Parathyroid adenoma (tissue), 2 donors: ENCODE measurements at regions not wholly inside any gene's neighbourhood (a gene's known extent, or its start where the extent isn't known, plus 50 kb on each side); places are given as distances from the start of the nearest gene placed in this dataset.
"Not testable (repeated sequence)": the region's sequence is repeated elsewhere in the genome, so short reads cannot be mapped to it uniquely, and the experiment has no call there.

Experiments
- H2AFZ ChIP-seq: fragments of 300-600 bp; sonication (generic); one replicate; pipeline ENCODE4 v1.7.0; 2017; ENCODE audit warnings: antibody characterized with exemption, mild to moderate bottlenecking
- H3K27ac ChIP-seq: fragments of 300-600 bp; sonication (generic); one replicate; pipeline ENCODE4 v1.7.0; 2017
- H3K27me3 ChIP-seq: fragments of 300-600 bp; sonication (generic); one replicate; pipeline ENCODE4 v1.7.0; 2017; ENCODE audit warnings: low read length; ENCODE audit not compliant: control insufficient read depth, insufficient read depth
- H3K36me3 ChIP-seq: fragments of 300-600 bp; sonication (generic); one replicate; pipeline ENCODE4 v1.7.0; 2017; ENCODE audit warnings: low read length; ENCODE audit not compliant: control insufficient read depth, insufficient read depth
- H3K4me1 ChIP-seq: fragments of 300-600 bp; sonication (generic); one replicate; pipeline ENCODE4 v1.7.0; 2017; ENCODE audit warnings: control low read depth
- H3K4me2 ChIP-seq: fragments of 300-600 bp; sonication (generic); one replicate; pipeline ENCODE4 v1.7.0; 2017; ENCODE audit warnings: low read length
- H3K4me3 ChIP-seq: fragments of 300-600 bp; sonication (generic); one replicate; pipeline ENCODE4 v1.7.0; 2017; ENCODE audit warnings: low read depth, low read length
- H3K79me2 ChIP-seq: fragments of 300-600 bp; sonication (generic); one replicate; pipeline ENCODE4 v1.7.0; 2017; ENCODE audit warnings: control low read depth
- H3K9ac ChIP-seq: fragments of 300-600 bp; sonication (generic); one replicate; pipeline ENCODE4 v1.7.0; 2017; ENCODE audit warnings: mild to moderate bottlenecking
- H3K9me3 ChIP-seq: fragments of 300-600 bp; sonication (generic); one replicate; pipeline ENCODE4 v1.7.0; 2017; ENCODE audit warnings: low read length; ENCODE audit not compliant: control insufficient read depth
- CTCF ChIP-seq: fragments of 300-600 bp; sonication (generic); IDR thresholded peaks from one replicate; pipeline ENCODE4 v1.7.0; 2017; ENCODE audit warnings: antibody characterized with exemption, mild to moderate bottlenecking
- donor health status: primary hyperparathyroidism.

GRCh38 chr10:27355918-27356573, 115.4 kb upstream of the ACBD5 start:
- H3K36me3 ChIP-seq = no peaks in the 10 kb centered on the region
- no peak overlapping the region for H3K27ac ChIP-seq
- H3K4me2 ChIP-seq = no peak overlapping the region

GRCh38 chr10:27354643-27355270, 114.2 kb upstream of the ACBD5 start:
- H3K4me3 ChIP-seq, H3K4me2 ChIP-seq, H2AFZ ChIP-seq, H3K36me3 ChIP-seq, H3K9me3 ChIP-seq, H3K27ac ChIP-seq, H3K4me1 ChIP-seq, H3K27me3 ChIP-seq, H3K79me2 ChIP-seq, H3K9ac ChIP-seq: not testable (repeated sequence)

More at GRCh38 chr10:27355918-27356573, 115.4 kb upstream of the ACBD5 start:
- Histone ChIP-seq H3K9ac (no peak overlapping the region), H3K27me3 (no peaks in the 10 kb centered on the region), H3K79me2 (no peaks in the 10 kb centered on the region), H3K4me1 (no peaks in the 10 kb centered on the region), H2AFZ (no peak overlapping the region), H3K4me3 (no peak overlapping the region), H3K9me3 (no peaks in the 10 kb centered on the region)
- no peak for TF ChIP-seq CTCF

GRCh38 chr10:27354100-27354499, 113.5 kb upstream of the ACBD5 start:
- not testable (repeated sequence) for H3K4me2 ChIP-seq, H3K4me3 ChIP-seq, H3K4me1 ChIP-seq, H3K9me3 ChIP-seq, H2AFZ ChIP-seq, H3K9ac ChIP-seq, H3K27me3 ChIP-seq, H3K36me3 ChIP-seq, H3K79me2 ChIP-seq, H3K27ac ChIP-seq

- TF ChIP-seq CTCF = no peak
- no peak overlapping the region for H3K9ac ChIP-seq
Observed at GRCh38 chr10:27349987-27350386, 109.4 kb upstream of the ACBD5 start.

GRCh38 chr10:27347827-27348207, 107.2 kb upstream of the ACBD5 start:
- H3K27ac ChIP-seq, H3K4me2 ChIP-seq, H3K4me3 ChIP-seq, H3K36me3 ChIP-seq, H3K9me3 ChIP-seq, H3K27me3 ChIP-seq, H3K9ac ChIP-seq, H2AFZ ChIP-seq, H3K4me1 ChIP-seq, H3K79me2 ChIP-seq: not testable (repeated sequence)

More at GRCh38 chr10:27349987-27350386, 109.4 kb upstream of the ACBD5 start:
- no peak overlapping the region for H3K27ac ChIP-seq
- H2AFZ ChIP-seq = no peak overlapping the region
- H3K9me3 ChIP-seq = no peaks in the 10 kb centered on the region
- no peaks in the 10 kb centered on the region for H3K79me2 ChIP-seq
- H3K4me2 ChIP-seq = no peak overlapping the region
- no peaks in the 10 kb centered on the region for H3K36me3 ChIP-seq
- no peak overlapping the region for H3K4me3 ChIP-seq
- no peaks in the 10 kb centered on the region for H3K4me1 ChIP-seq
- no peaks in the 10 kb centered on the region for H3K27me3 ChIP-seq

- H3K9me3 ChIP-seq = no peaks in the 10 kb centered on the region
- no peak for TF ChIP-seq CTCF
- no peak overlapping the region for H2AFZ ChIP-seq
- no peak overlapping the region for H3K4me2 ChIP-seq
- no peak overlapping the region for H3K27ac ChIP-seq
- no peak overlapping the region for H3K9ac ChIP-seq
- H3K79me2 ChIP-seq = no peaks in the 10 kb centered on the region
- H3K27me3 ChIP-seq = no peaks in the 10 kb centered on the region
- H3K4me3 ChIP-seq = no peak overlapping the region
- no peaks in the 10 kb centered on the region for H3K36me3 ChIP-seq
- H3K4me1 ChIP-seq = no peaks in the 10 kb centered on the region
Observed at GRCh38 chr10:27345455-27345920, 104.9 kb upstream of the ACBD5 start.
